ENCODE measurements at regions not wholly inside any gene's neighbourhood (a gene's known extent, or its start where the extent isn't known, plus 50 kb on each side); places are given as distances from the start of the nearest gene placed in this dataset.

DNA sequence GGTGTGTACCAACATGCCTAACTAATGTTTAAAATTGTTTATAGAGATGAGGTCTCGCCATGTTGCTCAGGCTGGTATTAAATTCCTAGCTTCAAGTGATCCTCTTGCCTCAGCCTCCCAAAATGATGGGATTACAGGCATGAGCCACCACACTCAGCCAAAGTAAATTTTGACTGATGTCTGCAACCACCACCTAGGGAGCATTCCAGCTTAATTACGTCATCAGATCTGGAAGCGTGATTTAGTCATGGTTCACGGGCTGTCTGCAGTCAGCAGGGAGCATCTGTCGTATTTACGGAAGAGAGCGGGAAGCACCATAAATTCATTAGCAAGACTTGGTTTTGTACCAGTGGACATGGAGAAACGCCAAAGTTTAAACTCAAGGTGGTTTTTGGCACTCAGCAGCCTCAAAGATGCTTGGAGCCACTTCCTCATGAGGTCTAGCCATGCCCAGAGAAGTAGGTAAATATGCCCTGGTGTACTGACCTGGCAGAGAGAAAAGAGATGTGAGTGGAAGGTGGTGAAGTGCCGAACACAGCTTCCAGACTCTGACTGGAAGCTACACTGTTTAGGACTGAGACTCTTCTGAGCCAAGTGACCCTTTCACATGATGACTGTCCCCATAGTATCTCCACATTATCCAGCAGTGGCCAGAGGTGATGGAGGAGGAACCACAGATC lies 60.8 kb upstream of the SLC35F3 start:
- TF ChIP-seq, protein P1, sequence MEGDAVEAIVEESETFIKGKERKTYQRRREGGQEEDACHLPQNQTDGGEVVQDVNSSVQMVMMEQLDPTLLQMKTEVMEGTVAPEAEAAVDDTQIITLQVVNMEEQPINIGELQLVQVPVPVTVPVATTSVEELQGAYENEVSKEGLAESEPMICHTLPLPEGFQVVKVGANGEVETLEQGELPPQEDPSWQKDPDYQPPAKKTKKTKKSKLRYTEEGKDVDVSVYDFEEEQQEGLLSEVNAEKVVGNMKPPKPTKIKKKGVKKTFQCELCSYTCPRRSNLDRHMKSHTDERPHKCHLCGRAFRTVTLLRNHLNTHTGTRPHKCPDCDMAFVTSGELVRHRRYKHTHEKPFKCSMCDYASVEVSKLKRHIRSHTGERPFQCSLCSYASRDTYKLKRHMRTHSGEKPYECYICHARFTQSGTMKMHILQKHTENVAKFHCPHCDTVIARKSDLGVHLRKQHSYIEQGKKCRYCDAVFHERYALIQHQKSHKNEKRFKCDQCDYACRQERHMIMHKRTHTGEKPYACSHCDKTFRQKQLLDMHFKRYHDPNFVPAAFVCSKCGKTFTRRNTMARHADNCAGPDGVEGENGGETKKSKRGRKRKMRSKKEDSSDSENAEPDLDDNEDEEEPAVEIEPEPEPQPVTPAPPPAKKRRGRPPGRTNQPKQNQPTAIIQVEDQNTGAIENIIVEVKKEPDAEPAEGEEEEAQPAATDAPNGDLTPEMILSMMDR (IDR thresholded peaks at IDR 0.05): no peak
- no peak for TF ChIP-seq EP300 (IDR thresholded peaks at IDR 0.05; ENCODE audit: low read depth)
- in situ Hi-C loops (cut with MboI; ENCODE audit: low pct_ligation_motif_present in 1 of 4, low pct_unique_long_range_greater_than_20kb in 1 of 4, low sequenced_read_pairs in 3 of 4): no loop called here
- 40 to 52% methylated on average over 1 to 9 of the region's 9 CpGs for WGBS, 2 donors (ENCODE audit: low coverage in 1 of 2)

DNA sequence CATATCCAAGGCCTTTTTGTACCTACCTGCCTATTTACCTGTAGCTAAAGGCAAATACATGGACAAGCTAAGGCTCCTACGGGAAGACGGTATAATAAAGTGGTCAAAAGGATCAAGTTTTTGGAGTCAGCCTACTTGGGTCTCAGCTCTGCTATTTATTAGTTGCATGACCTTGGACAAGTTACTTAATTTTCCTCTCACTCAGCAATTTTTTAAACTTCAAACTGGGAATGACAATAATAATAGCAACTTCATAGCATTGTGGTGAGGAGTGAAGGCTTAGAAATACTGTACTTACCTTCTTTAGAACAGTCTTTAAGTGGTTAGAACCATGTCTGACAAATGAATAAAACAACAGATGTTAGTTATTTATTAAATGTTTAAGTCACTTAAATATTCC lies 60.2 kb upstream of the SLC35F3 start:
- no peaks in the 10 kb centered on the region for H3K36me3 ChIP-seq
- no peak overlapping the region for H3K4me3 ChIP-seq
- in situ Hi-C loops (cut with MboI; ENCODE audit: low pct_ligation_motif_present in 1 of 4, low pct_unique_long_range_greater_than_20kb in 1 of 4, low sequenced_read_pairs in 3 of 4): no loop called here
- H3K4me1 ChIP-seq: no peaks in the 10 kb centered on the region
- no peak for TF ChIP-seq EP300 (IDR thresholded peaks at IDR 0.05; ENCODE audit: low read depth)
- TF ChIP-seq, protein P1 (IDR thresholded peaks at IDR 0.05): no peak
- WGBS, 2 donors (ENCODE audit: low coverage in 1 of 2): 86 to 93% methylated on average over 2 of the region's 2 CpGs
- no peaks in the 10 kb centered on the region for H3K9me3 ChIP-seq
- DNase-seq: no peak
- intact Hi-C loops (cut with DNase I; ENCODE audit: low total_unique reads): no loop called here
- no peak overlapping the region for H3K27ac ChIP-seq
- no peaks in the 10 kb centered on the region for H3K27me3 ChIP-seq

More for the DNA sequence above, 60.8 kb upstream of the SLC35F3 start:
- Histone ChIP-seq H3K27ac (no peak overlapping the region), H3K36me3 (no peaks in the 10 kb centered on the region), H3K27me3 (no peaks in the 10 kb centered on the region), H3K9me3 (no peaks in the 10 kb centered on the region), H3K4me1 (no peaks in the 10 kb centered on the region), H3K4me3 (no peak overlapping the region)
- no peak for DNase-seq
- intact Hi-C loops (cut with DNase I; ENCODE audit: low total_unique reads): no loop called here

DNA sequence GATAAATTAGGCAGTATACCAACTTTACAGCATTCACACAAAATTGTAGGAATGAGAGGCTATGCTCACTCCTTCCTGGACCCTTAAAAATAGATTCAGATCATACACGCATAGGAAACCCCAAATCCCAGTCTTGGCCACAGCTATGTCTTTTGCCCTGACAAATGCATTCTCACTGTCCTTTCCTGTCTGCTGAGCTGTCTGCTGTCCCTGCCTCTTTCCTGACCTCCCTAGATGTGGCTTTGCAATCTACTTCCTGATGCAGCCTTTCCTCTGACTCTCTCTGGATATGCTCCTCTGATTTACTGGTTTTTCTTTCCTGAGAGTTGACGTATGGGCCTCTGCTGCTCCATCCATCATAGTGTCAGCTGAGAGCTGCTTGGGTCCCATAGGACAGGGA lies 59.8 kb upstream of the SLC35F3 start:
- Histone ChIP-seq H3K27me3 (no peaks in the 10 kb centered on the region), H3K27ac (no peak overlapping the region), H3K4me1 (no peaks in the 10 kb centered on the region), H3K9me3 (no peaks in the 10 kb centered on the region), H3K36me3 (no peaks in the 10 kb centered on the region), H3K4me3 (no peak overlapping the region)
- in situ Hi-C loops (cut with MboI; ENCODE audit: low pct_ligation_motif_present in 1 of 4, low pct_unique_long_range_greater_than_20kb in 1 of 4, low sequenced_read_pairs in 3 of 4): no loop called here
- no peak for DNase-seq
- WGBS, 2 donors (ENCODE audit: low coverage in 1 of 2): 50 to 61% methylated on average over 2 of the region's 2 CpGs
- intact Hi-C loops (cut with DNase I; ENCODE audit: low total_unique reads): no loop called here
- no peak for TF ChIP-seq POLR2A (IDR thresholded peaks at IDR 0.05)
- TF ChIP-seq POLR2AphosphoS5 (IDR thresholded peaks at IDR 0.05): no peak
- TF ChIP-seq, protein P1 (IDR thresholded peaks at IDR 0.05): no peak
- TF ChIP-seq EP300 (IDR thresholded peaks at IDR 0.05; ENCODE audit: low read depth): no peak

All from transverse colon (tissue), 4 donors.